ENCODE measurements at regions not wholly inside any gene's neighbourhood (a gene's known extent, or its start where the extent isn't known, plus 50 kb on each side); places are given as distances from the start of the nearest gene placed in this dataset.

GRCh38 chr7:9507290-9507689, 1073.9 kb downstream of the NXPH1 start:
- TF ChIP-seq CTCF (IDR thresholded peaks at IDR 0.05 in 2 of 3, conservative IDR thresholded peaks at IDR 0.05 in 1 of 3; ENCODE audit: borderline replicate concordance in 1 of 3, insufficient read depth in 1 of 3, low read depth in 2 of 3, low read length in 2 of 3) = no peak
- no peak for TF ChIP-seq EZH2 (IDR thresholded peaks at IDR 0.05)
- no peak for TF ChIP-seq CEBPB (IDR thresholded peaks at IDR 0.05; ENCODE audit: low read depth)
- TF ChIP-seq ZBTB33 (IDR thresholded peaks at IDR 0.05; ENCODE audit: extremely low read depth, insufficient replicate concordance, low read length) = no peak
- no peak for TF ChIP-seq POLR2A (IDR thresholded peaks at IDR 0.05; ENCODE audit: borderline replicate concordance, extremely low read depth, insufficient read depth, insufficient read length)
- TF ChIP-seq CBX3 (IDR thresholded peaks at IDR 0.05; ENCODE audit: low read depth) = no peak
- no peak for TF ChIP-seq ELF1 (IDR thresholded peaks at IDR 0.05; ENCODE audit: borderline replicate concordance, low read depth)
